K562 (cell line): ENCODE measurements at regions not wholly inside any gene's neighbourhood (a gene's known extent, or its start where the extent isn't known, plus 50 kb on each side); places are given as distances from the start of the nearest gene placed in this dataset.

ENCODE experiments used
- ATAC-seq: fragments of 200-7000 bp; cut with Tn5 transposase; 3 replicates; pipeline ENCODE4 v1.9.1; 2020; ENCODE audit warnings: moderate library complexity
- BruUV-seq: library from RNA; stranded (reverse); fragments of 400-500 nt; replicated peaks from 2 replicates; lab custom pipeline; 2021; lab: Mats Ljungman, UMichigan
- CTCF ChIA-PET: fragments of 300-600 bp; formaldehyde crosslinking; extraction: SDS; loops from one replicate; lab custom pipeline; 2021; ENCODE audit warnings: low intra/inter-chr PET ratio; lab: Yijun Ruan, JAX
- POLR2A ChIA-PET: fragments of 300-600, 350-650 bp; sonication (Branson Sonifier 250); formaldehyde crosslinking; extraction: SDS; loops from one replicate; lab custom pipeline; 2021; ENCODE audit warnings: antibody characterized with exemption, inconsistent platforms; lab: Yijun Ruan, JAX
- DNase-seq, 4 experiments: peaks; one replicate each; pipeline versions ENCODE4 v3.0.0 to v3.0.0-alpha.2; 2011 to 2018; ENCODE audit warnings: low spot score in 3 of 4, mixed read lengths in 3 of 4; ENCODE audit errors: extremely low read depth in 1 of 4
- FAIRE-seq: peaks from 2 replicates; lab custom pipeline; 2011; peaks lifted over from hg19 to GRCh38; lab: Jason Lieb, UNC
- H2AFZ ChIP-seq: 2 replicates; pipeline ENCODE4 v1.6.0; 2011; ENCODE audit warnings: low read depth, low read length, control low read depth, inconsistent platforms
- H3K27ac ChIP-seq: fragments of 200-600 bp; 3 replicates; pipeline ENCODE4 v1.8.0; 2011; ENCODE audit warnings: low read depth, mild to moderate bottlenecking, control low read depth, inconsistent platforms, low read length, moderate library complexity, mixed read lengths; ENCODE audit errors: extremely low read depth
- H3K27me3 ChIP-seq, 2 experiments: fragments of 300-600 bp in 1 of 2; 2 replicates in 1 of 2; 3 replicates in 1 of 2; pipeline versions ENCODE4 v1.6.0 to v1.8.0; 2011; ENCODE audit warnings: inconsistent platforms in 2 of 2, low read length in 2 of 2, mild to moderate bottlenecking in 1 of 2, mixed read lengths in 1 of 2, moderate library complexity in 1 of 2; ENCODE audit not compliant: control insufficient read depth in 2 of 2, insufficient read depth in 2 of 2
- H3K36me3 ChIP-seq: fragments of 300-600 bp; 3 replicates; pipeline ENCODE4 v1.8.0; 2011; ENCODE audit warnings: mild to moderate bottlenecking, low read length, inconsistent platforms; ENCODE audit not compliant: control insufficient read depth, insufficient read depth
- H3K4me1 ChIP-seq, 2 experiments: fragments of 200-600 bp in 1 of 2; replicated peaks in 1 of 2; 2 replicates in 1 of 2; 3 replicates in 1 of 2; pipeline versions ENCODE4 v1.5.1 to v1.8.0; 2011; ENCODE audit warnings: inconsistent platforms in 2 of 2, low read length in 2 of 2, mild to moderate bottlenecking in 1 of 2, mixed read lengths in 1 of 2, moderate library complexity in 1 of 2; ENCODE audit not compliant: control insufficient read depth in 2 of 2, insufficient read depth in 2 of 2
- H3K4me2 ChIP-seq: 2 replicates; pipeline ENCODE4 v1.6.1; 2011; ENCODE audit warnings: low read length, control low read depth, inconsistent platforms, mixed read lengths; ENCODE audit not compliant: insufficient read depth
- H3K4me3 ChIP-seq: fragments of 200-600 bp; sonication (generic), shearing (Covaris generic); 2 replicates; pipeline ENCODE4 v1.5.1; 2016; ENCODE audit warnings: control low read depth, inconsistent platforms
- H3K79me2 ChIP-seq: fragments of 200-600 bp; 3 replicates; pipeline ENCODE4 v1.8.0; 2011; ENCODE audit warnings: low read length, inconsistent platforms; ENCODE audit not compliant: control insufficient read depth, insufficient read depth
- H3K9ac ChIP-seq, 2 experiments: 2 replicates each; pipeline versions ENCODE4 v1.6.0 to v1.6.1; 2011; ENCODE audit warnings: low read depth in 2 of 2, low read length in 2 of 2, control low read depth in 1 of 2, inconsistent platforms in 1 of 2, mild to moderate bottlenecking in 1 of 2, mixed read lengths in 1 of 2; ENCODE audit not compliant: insufficient read depth in 1 of 2
- H3K9me1 ChIP-seq: one replicate; pipeline ENCODE4 v1.6.0; 2011; ENCODE audit warnings: inconsistent platforms, mild to moderate bottlenecking, low read length, moderate library complexity; ENCODE audit not compliant: control insufficient read depth, insufficient read depth
- H3K9me3 ChIP-seq: replicated peaks from 2 replicates; pipeline ENCODE4 v1.5.1; 2011; ENCODE audit warnings: low read depth, low read length, inconsistent platforms; ENCODE audit not compliant: control insufficient read depth, insufficient read depth
- H4K20me1 ChIP-seq: replicated peaks from 2 replicates; pipeline ENCODE4 v1.6.1; 2011; ENCODE audit warnings: low read length, inconsistent platforms, mixed read lengths; ENCODE audit not compliant: control insufficient read depth, insufficient read depth
- ARID2 ChIP-seq: fragments of 450-650 bp; IDR thresholded peaks from 2 replicates; pipeline ENCODE4 v1.6.1; 2017; ENCODE audit warnings: antibody characterized with exemption, mild to moderate bottlenecking
- DACH1 ChIP-seq: fragments of 450-650 bp; IDR thresholded peaks from 2 replicates; pipeline ENCODE4 v1.6.1; 2018; ENCODE audit not compliant: partially characterized antibody
- JUN ChIP-seq, 2 experiments: sonication (generic) in 1 of 2; formaldehyde crosslinking in 1 of 2; IDR thresholded peaks; 2 replicates each; pipeline versions ENCODE4 v1.6.1 to v1.8.0; 2012 to 2022; ENCODE audit warnings: borderline replicate concordance in 2 of 2, mild to moderate bottlenecking in 2 of 2, improper control_type of control experiment in 1 of 2, low read depth in 1 of 2, low read length in 1 of 2, missing genetic modification reagents in 1 of 2
- KDM5B ChIP-seq: fragments of 200-600 bp; sonication (generic); IDR thresholded peaks from 2 replicates; pipeline ENCODE4 v1.6.1; 2012; ENCODE audit warnings: low read depth, mild to moderate bottlenecking, moderate library complexity, low read length, control low read depth, inconsistent platforms; ENCODE audit not compliant: insufficient replicate concordance
- PML ChIP-seq: IDR thresholded peaks from 2 replicates; pipeline ENCODE4 v1.6.1; 2012; ENCODE audit warnings: low read length, inconsistent platforms
- RBFOX2 ChIP-seq: fragments of 200-400 bp; formaldehyde crosslinking; IDR thresholded peaks from 2 replicates; pipeline ENCODE4 v1.6.1; 2017; ENCODE audit warnings: low read depth, mild to moderate bottlenecking, low read length, moderate library complexity
- SRSF7 ChIP-seq: fragments of 200-400 bp; formaldehyde crosslinking; optimal IDR thresholded peaks from 2 replicates; pipeline ENCODE3; 2017; ENCODE audit warnings: mild to moderate bottlenecking, low read depth, low read length
- ZNF253 ChIP-seq: fragments of 250-450 bp; sonication (Bioruptor Pico); conservative IDR thresholded peaks from 2 replicates; pipeline ENCODE4 v1.6.1; 2021; ENCODE audit warnings: mild to moderate bottlenecking
- ZNF75A ChIP-seq: fragments of 450-650 bp; formaldehyde crosslinking; IDR thresholded peaks from 2 replicates; pipeline ENCODE4 v1.4.0; 2020; ENCODE audit warnings: mild to moderate bottlenecking
- WGBS: fragments of 100-300 bp; shearing (Covaris generic); methylation state at CpG from one replicate; pipeline ENCODE4 v1.1.6; 2016; ENCODE audit warnings: low coverage, mixed read lengths; ENCODE audit not compliant: insufficient coverage; ENCODE audit errors: missing lambda C conversion rate; 5-methylcytosine and 5-hydroxymethylcytosine counted together
- in situ Hi-C: fragments of 300-500 bp; cut with MboI; formaldehyde crosslinking; loops from 4 replicates; pipeline ENCODE4 v1.15.0; 2018; ENCODE audit warnings: inconsistent platforms, mixed read lengths
- intact Hi-C: fragments of 100-400 bp; cut with micrococcal nuclease; formaldehyde crosslinking; loops from 2 replicates; pipeline ENCODE4 v1.14.2; 2022
- TF ChIP-seq, protein P1 (sequence below): fragments of 450-650 bp; IDR thresholded peaks from 2 replicates; pipeline ENCODE4 v1.6.1; 2016; ENCODE audit warnings: borderline replicate concordance
- TF ChIP-seq, protein P2 (sequence below): fragments of 450-650 bp; IDR thresholded peaks from 2 replicates; pipeline ENCODE4 v1.6.1; 2014; ENCODE audit warnings: low read depth, mild to moderate bottlenecking, moderate library complexity, borderline replicate concordance

DNA sequence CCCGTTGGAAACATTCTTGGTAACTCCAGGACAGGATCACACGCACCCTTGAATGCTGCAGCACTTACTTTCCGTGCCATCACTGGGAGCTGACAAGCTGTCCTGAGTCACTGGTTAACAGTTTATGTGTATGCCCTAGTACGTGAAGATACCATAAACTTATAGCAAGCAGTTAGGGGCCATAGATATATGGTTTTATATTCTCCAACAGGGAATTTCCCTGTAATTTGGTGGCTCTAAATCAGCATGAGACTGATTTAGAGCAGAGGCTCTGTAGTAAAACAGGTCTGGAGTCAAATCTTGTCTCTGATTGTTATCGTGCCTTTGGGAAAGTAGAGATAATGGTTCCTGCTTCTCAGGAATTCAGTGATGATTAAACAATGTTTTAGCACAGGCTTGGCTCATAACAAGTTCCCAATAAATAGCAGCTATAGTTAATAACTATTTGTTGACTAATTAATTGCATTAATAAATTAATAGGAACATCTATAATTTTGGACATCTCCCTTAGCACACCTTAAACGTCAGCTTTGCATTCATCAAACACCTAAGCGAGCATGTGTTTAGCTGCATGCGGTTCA is 215.2 kb downstream of the VAPA start:
- Histone ChIP-seq H3K9me3 (no peaks in the 10 kb centered on the region), H2AFZ (no peak overlapping the region), H3K36me3 (no peaks in the 10 kb centered on the region), H3K9ac (no peak overlapping the region), H3K4me2 (no peak overlapping the region), H3K27ac (no peak overlapping the region), H3K4me1 (peaks cover 0 to 7% of the 10 kb centered on the region in 2 experiments; a peak in 2 of 5 replicates), H3K27me3 (peaks cover 32 to 57% of the 10 kb centered on the region in 2 experiments), H3K9me1 (no peaks in the 10 kb centered on the region), H3K4me3 (no peak overlapping the region), H4K20me1 (no peaks in the 10 kb centered on the region), H3K79me2 (no peaks in the 10 kb centered on the region)
- FAIRE-seq (no peak), ATAC-seq (no peak), DNase-seq (no peak)
- TF ChIP-seq RBFOX2 (no peak), DACH1 (peak; percentile 77), ZNF75A (CRISPR knock-in tag) (no peak)
- ChIA-PET CTCF (no interaction called here), POLR2A (interaction anchor here (1.6 kb wide), 1 partner anchor 10 kb away, joined by 4 read pairs; no protein-coding TSS in a partner anchor)
- WGBS, result under 1% methylated on average over 8 of the region's 8 CpGs
- in situ Hi-C loops (no loop called here), intact Hi-C loops (no loop called here)
- BruUV-seq, result no TSS peak

DNA sequence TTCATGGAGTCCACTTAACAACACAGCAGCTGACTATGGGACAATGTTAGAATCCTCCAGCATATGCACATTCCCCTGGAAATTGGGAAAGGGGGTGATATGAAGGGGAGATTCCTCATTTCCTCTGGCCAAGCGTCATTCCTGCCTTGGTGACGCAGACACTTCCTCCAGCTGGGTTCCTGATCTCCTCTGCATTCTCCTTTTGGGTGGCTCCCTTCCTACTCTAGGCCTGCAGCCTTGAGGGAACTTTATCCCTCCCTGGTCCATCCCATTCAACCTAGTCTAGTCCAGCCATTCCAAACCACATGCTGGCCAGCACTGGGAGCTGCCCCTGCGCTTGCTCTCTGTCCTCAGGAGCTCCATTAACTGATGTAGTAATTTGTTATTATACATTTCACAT is 216.8 kb downstream of the VAPA start:
- H3K79me2 ChIP-seq, result no peaks in the 10 kb centered on the region
- FAIRE-seq, result no peak
- no peak overlapping the region for H3K4me3 ChIP-seq
- no peak overlapping the region for H3K9ac ChIP-seq
- no peak for DNase-seq
- WGBS, result 2% methylated on average over 3 of the region's 3 CpGs
- peaks cover 37 to 51% of the 10 kb centered on the region in 2 experiments for H3K27me3 ChIP-seq
- BruUV-seq, result no TSS peak
- ATAC-seq, result no peak
- CTCF ChIA-PET, result no interaction called here
- no peak overlapping the region for H2AFZ ChIP-seq
- in situ Hi-C loops, result no loop called here
- H3K4me2 ChIP-seq, result no peak overlapping the region
- POLR2A ChIA-PET, result interaction anchor here (0.5 to 1.6 kb wide), 4 partner anchors 8 to 309 kb away, joined by 3 to 4 read pairs (median 4); no protein-coding TSS in a partner anchor
- peaks cover 0 to 7% of the 10 kb centered on the region in 2 experiments; a peak in 2 of 5 replicates for H3K4me1 ChIP-seq
- no peaks in the 10 kb centered on the region for H4K20me1 ChIP-seq
- no peaks in the 10 kb centered on the region for H3K9me1 ChIP-seq
- H3K36me3 ChIP-seq, result no peaks in the 10 kb centered on the region
- H3K9me3 ChIP-seq, result no peaks in the 10 kb centered on the region
- no peak overlapping the region for H3K27ac ChIP-seq
- intact Hi-C loops, result no loop called here
- TF ChIP-seq SRSF7 (no peak), ARID2 (no peak), JUN (IDR thresholded peaks at IDR 0.05; ENCODE audit: borderline replicate concordance, low read depth, low read length) (no peak), JUN (CRISPR knock-in tag; IDR thresholded peaks at IDR 0.05; ENCODE audit: borderline replicate concordance) (no peak), PML (no peak), ZNF253 (no peak), KDM5B (no peak)
- TF ChIP-seq, protein P1, sequence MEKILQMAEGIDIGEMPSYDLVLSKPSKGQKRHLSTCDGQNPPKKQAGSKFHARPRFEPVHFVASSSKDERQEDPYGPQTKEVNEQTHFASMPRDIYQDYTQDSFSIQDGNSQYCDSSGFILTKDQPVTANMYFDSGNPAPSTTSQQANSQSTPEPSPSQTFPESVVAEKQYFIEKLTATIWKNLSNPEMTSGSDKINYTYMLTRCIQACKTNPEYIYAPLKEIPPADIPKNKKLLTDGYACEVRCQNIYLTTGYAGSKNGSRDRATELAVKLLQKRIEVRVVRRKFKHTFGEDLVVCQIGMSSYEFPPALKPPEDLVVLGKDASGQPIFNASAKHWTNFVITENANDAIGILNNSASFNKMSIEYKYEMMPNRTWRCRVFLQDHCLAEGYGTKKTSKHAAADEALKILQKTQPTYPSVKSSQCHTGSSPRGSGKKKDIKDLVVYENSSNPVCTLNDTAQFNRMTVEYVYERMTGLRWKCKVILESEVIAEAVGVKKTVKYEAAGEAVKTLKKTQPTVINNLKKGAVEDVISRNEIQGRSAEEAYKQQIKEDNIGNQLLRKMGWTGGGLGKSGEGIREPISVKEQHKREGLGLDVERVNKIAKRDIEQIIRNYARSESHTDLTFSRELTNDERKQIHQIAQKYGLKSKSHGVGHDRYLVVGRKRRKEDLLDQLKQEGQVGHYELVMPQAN, result no peak
- TF ChIP-seq, protein P2, sequence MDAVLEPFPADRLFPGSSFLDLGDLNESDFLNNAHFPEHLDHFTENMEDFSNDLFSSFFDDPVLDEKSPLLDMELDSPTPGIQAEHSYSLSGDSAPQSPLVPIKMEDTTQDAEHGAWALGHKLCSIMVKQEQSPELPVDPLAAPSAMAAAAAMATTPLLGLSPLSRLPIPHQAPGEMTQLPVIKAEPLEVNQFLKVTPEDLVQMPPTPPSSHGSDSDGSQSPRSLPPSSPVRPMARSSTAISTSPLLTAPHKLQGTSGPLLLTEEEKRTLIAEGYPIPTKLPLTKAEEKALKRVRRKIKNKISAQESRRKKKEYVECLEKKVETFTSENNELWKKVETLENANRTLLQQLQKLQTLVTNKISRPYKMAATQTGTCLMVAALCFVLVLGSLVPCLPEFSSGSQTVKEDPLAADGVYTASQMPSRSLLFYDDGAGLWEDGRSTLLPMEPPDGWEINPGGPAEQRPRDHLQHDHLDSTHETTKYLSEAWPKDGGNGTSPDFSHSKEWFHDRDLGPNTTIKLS, result no peak
